ENCODE measurements at regions not wholly inside any gene's neighbourhood (a gene's known extent, or its start where the extent isn't known, plus 50 kb on each side); places are given as distances from the start of the nearest gene placed in this dataset.

- TF ChIP-seq CTCF (IDR thresholded peaks at IDR 0.05; ENCODE audit: insufficient read depth, low read depth, low read length): no peak
- no peak for TF ChIP-seq EZH2 (IDR thresholded peaks at IDR 0.05; ENCODE audit: insufficient read depth, low read length)
Observed at GRCh38 chr2:47309952-47310800, 58.9 kb upstream of the EPCAM start.
